HG03103 (cell line): ENCODE measurements at regions not wholly inside any gene's neighbourhood (a gene's known extent, or its start where the extent isn't known, plus 50 kb on each side); places are given as distances from the start of the nearest gene placed in this dataset.
"Not testable (repeated sequence)": the region's sequence is repeated elsewhere in the genome, so short reads cannot be mapped to it uniquely, and the experiment has no call there.

Experiments
- ATAC-seq: cut with Tn5 transposase; IDR thresholded peaks from one replicate; pipeline ENCODE4 v1.9.1; 2021; ENCODE audit warnings: low read depth; ENCODE audit not compliant: unreplicated experiment

- ATAC-seq = no peak
Measured at GRCh38 chr14:100416921-100417860, 94.1 kb downstream of the SLC25A47 start.

- ATAC-seq = no peak
Measured at GRCh38 chr14:100419856-100420255, 96.7 kb downstream of the SLC25A47 start.

GRCh38 chr14:100421756-100422470 lies 98.8 kb downstream of the SLC25A47 start:
- no peak for ATAC-seq

GRCh38 chr14:100422556-100423316 lies 99.6 kb downstream of the SLC25A47 start:
- no peak for ATAC-seq

GRCh38 chr14:100423317-100424010 lies 100.3 kb downstream of the SLC25A47 start:
- no peak for ATAC-seq

- no peak for ATAC-seq
Measured at GRCh38 chr14:100424504-100425428, 101.6 kb downstream of the SLC25A47 start.

- no peak for ATAC-seq
Measured at GRCh38 chr14:100425429-100425827, 102.3 kb downstream of the SLC25A47 start.

- ATAC-seq = no peak
Measured at GRCh38 chr14:100426314-100426713, 103.2 kb downstream of the SLC25A47 start.

GRCh38 chr14:100427166-100427565 lies 104.0 kb downstream of the SLC25A47 start:
- ATAC-seq = no peak

- no peak for ATAC-seq
Measured at GRCh38 chr14:100428727-100429126, 105.6 kb downstream of the SLC25A47 start.

GRCh38 chr14:100429537-100429936 lies 106.4 kb downstream of the SLC25A47 start:
- no peak for ATAC-seq

- no peak for ATAC-seq
Measured at GRCh38 chr14:100430571-100430970, 107.4 kb downstream of the SLC25A47 start.

- ATAC-seq = not testable (repeated sequence)
Measured at GRCh38 chr14:100431461-100431860, 108.3 kb downstream of the SLC25A47 start.

GRCh38 chr14:100432652-100433427 lies 109.7 kb downstream of the SLC25A47 start:
- ATAC-seq = no peak

GRCh38 chr14:100433428-100433814 lies 110.3 kb downstream of the SLC25A47 start:
- no peak for ATAC-seq

GRCh38 chr14:100434033-100434601 lies 111.0 kb downstream of the SLC25A47 start:
- ATAC-seq = peak; percentile 54

GRCh38 chr14:100434911-100435438 lies 111.8 kb downstream of the SLC25A47 start:
- ATAC-seq = no peak

- ATAC-seq = no peak
Measured at GRCh38 chr14:100435459-100435858, 112.3 kb downstream of the SLC25A47 start.
